HPDE6-E6E7 (cell line): ENCODE measurements at regions not wholly inside any gene's neighbourhood (a gene's known extent, or its start where the extent isn't known, plus 50 kb on each side); places are given as distances from the start of the nearest gene placed in this dataset.
"Not testable (repeated sequence)": the region's sequence is repeated elsewhere in the genome, so short reads cannot be mapped to it uniquely, and the experiment has no call there.

ENCODE experiments used
- DNase-seq: peaks from one replicate; pipeline ENCODE4 v3.0.0; 2011; ENCODE audit warnings: missing footprints; ENCODE audit errors: extremely low spot score

DNA sequence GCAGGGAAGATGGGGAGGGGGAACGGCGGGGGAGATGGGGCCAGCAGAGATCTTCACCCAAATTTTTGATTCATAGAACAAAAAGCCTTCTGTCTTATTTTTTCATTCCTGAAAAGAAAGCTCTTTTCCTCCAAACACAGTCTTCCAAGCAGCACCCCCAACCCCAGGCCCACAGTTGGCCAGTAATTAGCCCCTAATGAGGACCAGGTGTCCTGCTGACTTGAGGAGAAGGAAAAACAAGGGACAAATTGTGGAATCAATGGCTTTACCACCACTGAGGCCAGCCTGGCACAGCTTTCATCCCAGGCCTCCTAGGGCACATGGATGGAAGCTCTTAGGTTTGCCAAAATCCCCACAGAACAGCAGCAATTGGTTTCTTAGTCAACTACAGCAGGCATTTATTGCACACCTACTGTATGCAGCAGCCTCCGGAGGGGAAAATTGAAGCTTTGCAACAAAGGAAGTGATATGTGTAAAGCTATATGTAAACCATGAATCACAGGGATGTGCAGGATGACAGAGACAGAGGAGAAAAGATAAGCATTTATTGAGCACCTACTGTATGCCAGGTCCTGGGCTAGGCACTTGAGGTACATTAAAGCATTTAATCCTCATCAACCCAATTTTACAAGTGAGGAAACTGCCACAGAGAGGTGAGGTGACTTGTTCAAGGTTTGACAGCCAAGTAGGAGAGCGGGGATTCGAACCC is 199.5 kb downstream of the TBC1D2B start:
- no peak for DNase-seq

DNA sequence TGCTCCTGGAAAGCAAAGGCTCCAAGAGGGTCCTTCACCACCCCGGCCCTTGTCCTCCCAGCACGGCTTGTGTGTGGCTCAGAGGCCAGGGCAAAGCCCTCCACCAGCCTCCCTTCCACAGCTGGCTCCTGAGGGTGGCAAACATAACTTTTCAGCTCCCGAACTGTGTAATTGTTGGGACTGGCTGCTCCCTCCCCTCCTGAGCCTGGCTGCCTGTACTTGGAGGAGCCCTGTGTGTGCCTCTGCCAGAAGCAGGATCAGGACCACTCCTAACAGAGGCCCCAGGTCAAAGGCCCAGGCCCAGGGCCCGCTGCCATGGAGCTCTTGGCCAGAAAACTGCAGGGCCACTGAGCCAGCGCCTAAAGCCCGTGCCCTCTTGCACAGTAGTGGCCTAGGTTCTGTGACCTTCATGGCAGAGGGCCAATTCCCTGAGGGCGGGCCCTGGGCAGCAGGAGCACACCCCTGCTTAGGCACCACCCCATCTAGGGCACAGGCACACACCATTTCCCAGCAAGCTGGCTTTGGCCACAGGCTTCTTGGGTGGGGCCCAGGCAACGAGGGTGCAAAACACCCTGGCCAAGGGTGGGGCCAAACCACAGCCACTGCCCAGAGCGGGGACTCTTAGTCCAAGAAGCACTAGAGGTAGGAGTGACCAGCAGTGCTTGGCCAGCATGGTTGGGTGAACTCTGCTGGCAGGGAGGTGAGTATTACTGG is 201.2 kb downstream of the TBC1D2B start:
- DNase-seq = not testable (repeated sequence)

DNA sequence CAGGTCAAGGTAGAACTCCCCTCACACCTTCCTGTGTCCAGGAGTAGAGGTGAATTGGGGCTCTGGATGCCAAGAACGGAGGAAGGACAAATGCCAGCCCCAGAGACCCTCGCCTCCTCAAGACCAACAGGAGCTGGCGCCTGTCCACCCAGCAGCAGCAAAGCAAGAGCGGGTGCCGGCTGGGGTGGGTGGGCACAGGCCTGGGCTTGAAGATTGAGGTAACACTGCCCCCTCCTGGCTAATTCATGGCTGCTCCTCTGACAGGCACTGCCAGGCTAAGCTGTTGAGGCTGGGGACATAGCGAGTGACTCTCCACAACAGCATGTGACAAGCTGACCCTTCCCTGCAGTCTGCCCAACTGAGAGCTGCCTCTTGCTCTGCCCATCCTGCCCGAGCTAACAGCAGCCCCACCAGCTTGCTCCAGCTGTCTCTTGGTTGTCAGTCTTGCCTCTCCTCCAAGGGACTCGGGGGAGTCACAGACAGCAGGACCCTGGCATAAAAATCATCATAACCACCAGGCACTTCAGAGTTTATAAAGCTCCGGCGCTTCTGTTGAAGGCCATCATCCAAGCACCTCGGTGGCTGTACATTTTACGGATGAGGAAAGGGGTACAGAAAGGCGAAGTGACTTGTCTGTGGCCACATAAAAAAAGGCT is 202.3 kb downstream of the TBC1D2B start:
- DNase-seq = not testable (repeated sequence)

DNA sequence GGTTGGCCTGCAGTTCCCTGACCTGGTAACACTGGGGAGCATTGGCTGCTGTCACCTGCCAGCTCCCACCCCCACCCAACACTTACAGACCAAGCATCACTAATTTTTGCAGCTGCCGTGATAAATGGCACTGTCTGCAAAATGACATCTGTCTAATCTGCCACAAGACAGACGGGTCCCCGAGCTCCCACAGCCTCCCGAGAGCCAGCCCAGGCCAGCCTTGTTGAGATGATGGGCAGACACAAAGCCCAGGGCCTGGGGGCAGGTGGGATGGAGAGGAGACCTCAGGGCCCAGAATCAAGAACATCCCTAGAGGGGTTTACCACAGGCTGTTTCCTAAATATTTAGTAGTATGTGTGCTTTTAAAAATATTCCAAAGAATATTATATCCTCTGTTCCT is 203.4 kb downstream of the TBC1D2B start:
- DNase-seq = no peak

DNA sequence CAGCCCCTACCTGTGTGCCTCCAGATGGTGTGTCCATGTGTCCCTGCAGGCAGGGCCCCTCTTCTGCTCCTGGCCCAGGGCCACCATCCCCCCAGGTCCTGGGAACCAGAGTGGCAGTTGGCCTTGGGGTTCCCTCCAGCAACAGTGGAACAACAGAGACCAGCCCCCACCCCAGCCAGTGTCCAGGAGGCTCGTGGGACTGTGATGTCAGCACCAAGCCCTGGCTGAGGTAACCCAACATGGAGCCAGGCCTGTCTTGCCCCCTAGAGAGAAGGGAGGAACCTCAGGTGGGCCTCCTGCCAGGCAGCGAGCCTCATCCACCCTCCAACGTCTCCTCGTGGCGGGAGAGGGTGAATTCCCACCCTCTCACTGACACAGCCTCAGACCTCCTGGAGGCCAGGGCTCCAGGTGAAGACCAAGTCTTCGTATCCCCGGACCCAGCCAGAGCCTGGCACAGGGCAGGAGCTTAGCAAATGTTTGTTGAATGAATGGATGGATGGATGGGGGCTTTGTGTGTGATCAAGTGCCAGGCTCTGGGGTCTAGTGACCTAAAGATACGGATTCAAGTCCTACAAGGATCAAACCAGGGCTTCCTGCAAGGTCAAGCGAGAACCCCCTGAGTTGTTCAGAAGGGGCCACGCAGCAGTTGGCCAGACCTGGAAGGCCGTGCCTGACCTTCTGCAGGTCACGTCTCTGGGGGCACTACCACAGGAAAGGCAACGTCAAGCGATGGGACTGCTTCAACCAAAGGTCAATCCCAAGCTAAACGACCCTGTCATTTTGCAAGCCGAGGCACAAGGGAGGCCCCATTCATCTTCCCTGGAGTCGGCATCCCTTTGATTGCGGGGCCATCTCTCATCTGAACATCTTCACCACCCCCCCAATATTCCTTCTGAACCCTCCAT is 204.7 kb downstream of the TBC1D2B start:
- not testable (repeated sequence) for DNase-seq

DNA sequence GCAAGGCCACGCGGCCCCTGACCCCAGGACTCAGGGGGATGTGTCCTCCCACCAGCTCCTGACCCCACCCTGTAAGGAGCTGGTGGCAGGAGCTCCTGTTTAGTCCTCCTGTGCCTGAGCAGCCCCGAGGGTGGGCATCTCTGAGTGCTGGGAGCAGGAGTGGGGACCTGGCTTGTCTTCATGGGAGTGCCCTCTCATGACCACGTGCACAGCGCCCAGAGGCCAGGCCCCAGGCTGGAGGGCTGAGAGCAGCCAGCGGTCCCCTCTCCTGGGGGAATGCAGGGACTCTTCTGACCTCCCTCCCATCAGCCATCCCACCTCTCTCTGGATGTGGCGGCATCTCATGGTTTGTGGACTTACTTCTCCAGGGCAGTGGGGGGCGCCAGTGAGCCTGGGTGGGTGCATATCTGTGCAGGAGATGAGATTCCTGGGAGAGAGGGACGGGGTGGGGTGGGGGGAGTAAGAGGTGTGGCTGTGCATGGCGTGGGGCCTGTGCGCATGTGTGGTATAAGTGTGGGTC is 205.6 kb downstream of the TBC1D2B start:
- no peak for DNase-seq

DNA sequence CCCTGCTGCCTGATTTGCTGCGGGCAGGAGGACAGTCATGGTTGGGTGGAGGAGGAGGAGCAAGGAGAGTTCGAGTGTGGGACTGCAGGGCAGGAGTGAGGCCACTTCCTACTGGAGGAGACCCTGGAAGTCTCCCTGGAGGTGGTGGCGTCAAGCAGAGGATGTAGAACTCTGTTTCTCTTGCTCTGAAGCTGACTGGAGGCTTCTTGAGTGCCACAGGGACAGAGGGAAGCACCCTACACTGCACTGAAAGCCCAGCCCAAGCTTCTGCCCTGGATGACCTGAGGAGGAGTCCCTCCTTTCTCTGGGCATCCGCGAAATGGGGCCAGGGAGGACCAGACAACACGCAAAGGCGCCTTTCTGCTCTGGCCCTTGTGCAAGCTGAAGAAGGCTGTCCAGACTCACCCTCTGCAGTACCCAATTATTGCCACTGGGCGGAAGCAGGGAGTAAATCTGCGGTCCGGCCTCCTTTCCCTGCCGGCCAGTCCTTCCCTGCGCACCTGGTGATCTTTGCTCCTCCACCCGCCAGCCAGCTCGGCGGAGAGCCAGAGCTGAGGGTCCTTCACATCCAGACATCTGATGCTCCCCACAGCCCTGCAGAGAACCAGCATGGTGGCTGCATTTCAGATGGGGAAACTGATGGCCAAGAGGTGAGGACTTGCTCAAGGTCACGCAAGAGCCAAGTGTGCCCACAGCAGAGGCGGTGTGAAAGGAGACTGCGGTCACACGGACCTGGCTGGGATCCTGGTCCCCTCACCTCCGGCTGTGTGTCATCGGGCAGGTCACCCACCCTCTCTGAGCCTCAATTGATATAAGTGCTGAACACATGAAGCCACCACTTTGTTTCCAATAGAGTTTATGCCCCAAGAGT is 207.1 kb downstream of the TBC1D2B start:
- peak; percentile 41 for DNase-seq

DNA sequence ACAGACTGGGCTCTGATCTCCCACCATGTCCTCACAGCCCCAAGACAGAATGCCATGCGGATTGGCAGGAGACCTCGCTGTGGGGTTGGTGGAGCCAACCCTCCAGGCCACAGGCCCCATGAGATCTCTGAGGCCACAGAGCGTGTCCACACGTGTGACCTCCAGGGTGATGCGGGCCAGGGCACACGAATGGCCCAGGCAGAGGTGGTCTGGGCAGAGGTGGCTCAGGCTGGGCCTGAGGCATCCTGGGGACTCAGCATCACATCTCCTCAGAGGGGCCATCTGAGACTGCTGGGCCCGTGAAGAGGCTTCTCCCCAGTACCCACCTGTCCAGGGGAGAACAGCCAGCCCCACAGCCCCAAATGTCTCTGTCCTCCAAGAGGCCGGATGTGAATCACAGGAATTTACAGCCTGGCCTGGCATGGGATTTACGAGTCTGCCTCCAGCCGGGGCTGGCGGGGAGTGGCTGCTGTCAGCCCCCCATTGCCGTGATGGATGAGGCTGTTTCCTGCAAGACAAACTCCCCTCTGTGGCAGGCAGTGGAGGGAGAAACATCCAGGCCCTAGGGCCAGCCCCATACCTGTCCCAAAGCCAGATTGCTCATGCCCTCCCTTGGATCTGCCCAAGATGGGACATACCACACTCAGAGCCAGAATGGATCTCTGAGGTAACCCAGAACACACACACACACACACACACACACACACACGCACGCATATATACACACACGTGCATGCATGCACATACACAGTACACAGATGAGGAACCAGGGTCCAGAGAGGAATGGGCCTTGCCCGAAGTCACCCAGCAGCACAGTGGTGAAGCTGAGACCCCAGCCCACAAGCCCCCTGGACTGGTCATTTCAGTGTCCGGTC is 208.3 kb downstream of the TBC1D2B start:
- no peak for DNase-seq

DNA sequence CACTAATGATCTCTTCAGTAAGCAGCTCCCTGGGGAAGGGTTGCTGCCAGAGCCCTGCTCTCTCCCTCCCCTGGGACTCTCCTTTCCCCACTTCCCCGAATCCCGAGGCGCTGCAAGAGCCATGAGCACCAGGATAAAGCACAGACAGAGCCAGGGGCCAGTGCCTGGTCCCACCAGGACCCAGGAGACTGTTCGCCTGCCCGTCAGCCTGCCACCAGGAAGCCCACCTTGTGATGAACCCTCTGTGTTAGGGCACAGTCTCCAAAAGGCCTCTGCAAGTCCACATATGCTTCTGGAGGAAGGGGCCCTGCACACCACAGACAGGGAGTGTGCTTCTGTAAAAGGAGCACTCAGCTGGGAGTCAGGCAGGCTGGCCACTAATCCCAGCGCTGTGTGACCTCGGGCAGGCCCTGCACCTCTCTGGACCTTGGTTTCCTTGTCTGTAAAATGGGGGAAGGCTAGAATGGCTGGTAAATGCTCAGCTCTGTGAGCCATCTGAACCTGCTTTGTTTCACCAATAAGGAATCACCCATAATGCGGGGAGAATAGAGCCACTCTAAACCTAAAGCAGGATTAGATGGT is 209.4 kb downstream of the TBC1D2B start:
- DNase-seq = not testable (repeated sequence)

DNA sequence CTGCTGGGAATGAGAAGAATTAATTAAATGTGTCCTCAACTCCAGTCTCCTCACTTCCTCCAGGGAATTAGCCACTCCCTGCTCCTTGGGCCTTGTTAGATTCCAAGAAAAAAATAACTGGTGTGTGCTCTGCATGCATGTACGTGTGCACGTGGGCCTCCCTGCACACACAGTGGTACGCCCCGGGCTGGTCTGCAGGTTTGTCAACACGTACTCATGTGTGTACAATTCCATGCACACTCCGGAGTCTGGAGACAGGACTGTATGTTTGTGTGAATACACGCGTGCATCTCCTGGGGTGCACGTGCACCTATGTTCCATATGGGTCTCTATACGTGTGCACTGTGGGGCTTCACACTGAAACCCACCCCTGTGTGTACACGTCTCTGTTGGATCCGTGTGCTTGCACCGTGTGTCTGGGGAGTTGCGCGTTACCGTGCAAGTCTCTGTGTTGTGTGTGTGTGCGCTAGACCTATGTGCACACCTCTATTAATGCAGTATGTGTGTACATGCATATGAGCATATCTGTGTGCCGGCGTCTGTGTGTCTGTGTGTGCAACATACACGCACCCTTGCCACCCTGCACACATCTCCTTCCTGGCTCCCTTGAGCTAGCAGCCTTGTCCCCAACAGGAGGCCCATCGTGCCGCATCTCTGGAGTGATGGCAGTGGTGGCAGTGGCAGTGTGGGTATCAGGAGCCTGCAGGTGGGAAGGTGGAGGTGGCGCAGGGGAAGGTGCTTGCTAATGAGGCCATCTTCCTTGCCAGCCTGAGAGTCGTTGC is 210.1 kb downstream of the TBC1D2B start:
- no peak for DNase-seq

DNA sequence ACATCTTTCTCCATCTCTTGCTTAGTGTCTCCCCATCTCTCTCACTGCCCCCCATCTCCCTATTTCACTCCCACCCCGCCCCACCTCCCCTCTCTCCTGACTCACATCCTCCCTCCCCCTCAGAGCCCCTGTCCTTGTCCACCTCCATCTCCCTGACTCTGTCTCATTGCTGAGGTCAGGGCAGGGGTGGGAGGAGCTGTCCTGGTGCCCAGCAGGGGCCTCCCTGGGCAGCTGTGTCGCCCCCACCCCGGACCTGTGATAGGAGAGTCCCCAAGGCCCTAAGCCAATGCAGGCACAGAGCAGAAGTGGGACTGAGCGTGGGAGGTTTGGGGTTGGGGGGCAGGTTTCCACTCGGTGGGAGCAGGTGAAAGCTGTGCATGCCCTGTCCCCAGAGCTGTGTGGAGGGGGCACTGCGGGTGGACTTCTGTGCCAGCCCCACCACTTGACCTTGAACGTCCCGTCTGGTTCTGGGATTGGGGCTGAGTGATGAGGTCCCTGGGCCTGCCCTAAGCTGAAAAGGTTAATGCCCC is 210.8 kb downstream of the TBC1D2B start:
- DNase-seq = no peak

DNA sequence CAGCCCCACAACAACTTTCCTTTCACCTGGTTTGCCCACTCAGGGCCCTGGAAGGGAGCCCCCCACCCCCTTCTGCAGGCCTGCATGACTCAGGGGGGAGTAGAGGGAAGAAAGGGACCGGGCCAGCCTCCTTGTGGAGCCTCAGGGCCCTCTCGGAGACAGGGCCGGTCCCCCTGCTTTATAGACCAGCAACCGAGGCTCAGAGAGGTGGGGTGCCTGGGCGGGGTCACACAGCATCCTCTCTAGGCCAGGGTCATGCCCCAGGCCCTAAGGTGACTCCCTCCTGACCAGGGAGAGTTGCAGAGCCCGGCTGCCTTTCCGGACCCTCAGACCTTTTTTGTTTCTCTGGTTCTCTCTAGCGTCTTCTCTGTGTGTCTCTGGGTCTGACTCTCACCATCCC is 211.3 kb downstream of the TBC1D2B start:
- no peak for DNase-seq

DNA sequence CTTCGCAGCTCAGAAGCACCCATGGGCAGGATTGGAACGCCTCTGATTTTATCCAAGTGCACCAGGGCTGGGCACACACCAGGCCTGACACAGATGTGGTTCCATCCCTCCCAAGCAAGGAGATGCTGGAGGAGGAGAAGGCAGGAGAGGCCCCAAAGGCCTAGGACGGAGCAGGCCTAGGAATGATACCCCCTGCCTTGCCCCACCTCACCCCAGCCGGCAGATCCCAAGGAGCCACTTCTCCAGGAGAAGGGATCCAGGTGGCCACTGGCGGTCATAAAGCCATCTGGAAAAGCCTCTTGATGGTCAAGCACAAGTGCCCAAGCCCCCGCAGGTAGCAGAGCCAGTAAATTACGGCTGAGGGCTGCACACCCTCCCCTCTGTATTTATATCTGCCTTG is 211.8 kb downstream of the TBC1D2B start:
- no peak for DNase-seq

DNA sequence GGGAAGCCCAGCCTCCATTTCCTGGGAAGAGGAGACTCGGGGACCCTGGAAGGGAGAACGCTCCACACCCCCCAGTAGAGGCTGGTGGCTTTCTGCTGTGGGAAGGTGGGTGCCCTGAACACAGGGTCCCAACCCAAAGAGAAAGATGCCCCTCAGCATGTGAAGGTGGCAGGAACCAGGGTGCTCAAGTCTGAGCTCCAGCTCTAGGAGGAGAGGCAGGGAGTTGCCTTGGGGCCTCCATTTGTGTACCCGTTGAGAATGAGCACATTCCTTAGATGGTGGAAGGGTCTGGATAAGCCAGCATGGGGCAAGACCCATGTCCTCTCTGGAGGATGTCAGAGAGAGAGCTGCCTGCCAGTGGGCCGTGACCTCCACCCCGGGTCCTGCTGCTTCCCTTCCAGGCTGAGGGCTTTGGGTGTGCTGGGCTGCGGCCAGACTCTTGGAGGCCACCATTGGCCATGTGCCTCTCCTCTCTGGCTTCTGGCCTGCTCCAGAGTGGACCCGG is 212.4 kb downstream of the TBC1D2B start:
- no peak for DNase-seq

DNA sequence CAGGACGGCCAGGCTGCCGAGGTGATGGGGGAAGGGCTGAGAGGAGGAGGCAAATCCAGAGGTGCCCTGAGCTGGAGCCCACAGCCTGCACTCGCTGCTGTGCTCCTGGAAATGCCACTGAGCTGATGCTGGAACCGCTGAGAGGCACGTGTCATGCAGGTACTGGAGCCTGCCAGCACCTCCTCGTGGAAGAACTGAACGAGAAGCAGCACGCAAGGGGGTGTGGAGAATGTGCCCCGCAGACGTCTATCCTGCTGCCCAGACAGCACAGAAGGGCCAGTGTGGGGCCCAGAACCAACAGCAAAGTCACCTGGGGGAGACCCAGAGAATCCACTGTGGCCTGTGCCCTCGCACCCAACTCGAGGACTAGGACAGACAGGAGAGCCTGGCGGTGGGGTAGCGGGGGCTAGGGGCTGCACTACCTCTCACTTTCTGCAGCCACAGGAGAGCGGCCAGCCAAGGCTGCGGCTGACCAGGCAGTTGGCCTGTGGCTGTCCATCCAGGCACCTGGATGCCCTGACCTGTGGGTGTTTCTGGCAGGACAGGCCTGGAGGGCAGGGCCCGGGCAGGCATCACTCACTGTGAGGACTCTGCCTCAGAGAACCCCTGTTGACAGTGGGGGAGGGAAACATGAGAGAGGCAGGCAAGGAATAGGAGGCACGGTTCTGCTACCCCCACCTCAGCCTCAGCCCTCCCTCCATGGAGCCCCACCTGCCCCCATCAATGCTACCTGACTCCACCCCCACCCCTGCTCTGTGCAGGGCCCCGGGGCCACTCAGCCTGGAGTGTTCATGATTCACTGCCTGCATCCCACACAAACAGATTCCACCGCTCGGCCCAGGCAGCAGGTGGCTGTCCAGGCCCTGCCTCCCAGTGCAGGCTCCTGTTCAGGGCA is 213.1 kb downstream of the TBC1D2B start:
- DNase-seq = no peak

DNA sequence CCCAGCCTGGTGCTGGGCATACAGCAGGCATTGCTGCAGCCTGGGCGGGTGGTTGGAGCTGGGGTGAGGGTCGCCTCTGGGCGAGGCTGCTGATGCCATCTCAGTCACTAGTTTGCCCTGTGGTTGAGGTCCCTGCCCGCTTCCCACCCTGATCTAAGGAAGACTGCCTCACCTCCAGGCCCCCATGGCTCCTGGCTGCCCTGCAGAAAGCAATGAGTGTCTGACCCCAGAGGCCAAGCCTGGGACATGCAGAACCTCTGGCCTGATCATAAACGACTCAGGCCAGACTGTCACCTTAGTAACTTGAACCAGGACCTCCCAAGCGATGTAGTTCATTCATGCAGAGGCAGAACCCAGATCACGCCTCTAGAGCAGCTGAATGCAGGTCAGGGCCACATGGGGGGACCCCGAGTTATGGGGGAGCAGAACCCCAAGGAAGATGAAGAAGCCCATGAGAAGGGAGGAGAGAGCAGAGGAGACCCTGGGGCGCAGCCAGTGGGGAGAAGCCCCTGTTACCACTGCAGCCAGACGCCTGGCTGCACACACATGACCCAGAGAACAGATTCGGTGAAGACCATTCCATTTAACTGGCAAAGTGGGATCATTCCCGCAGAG is 213.9 kb downstream of the TBC1D2B start:
- DNase-seq = no peak
